Smooth muscle cell (in vitro differentiated cells): ENCODE measurements at regions not wholly inside any gene's neighbourhood (a gene's known extent, or its start where the extent isn't known, plus 50 kb on each side); places are given as distances from the start of the nearest gene placed in this dataset.
A peak's percentile ranks its signal among the peaks of the same experiment; 100 is the strongest.

Experiments used
- DNase-seq: peaks from one replicate; lab custom pipeline; 2025; ENCODE audit not compliant: unreplicated experiment; lab: John Stamatoyannopoulos, UW
- H2AFZ ChIP-seq: fragments of 200-600 bp; sonication (generic); 2 replicates; pipeline ENCODE4 v1.6.0; 2016; ENCODE audit warnings: antibody characterized with exemption, low read depth, mild to moderate bottlenecking
- H3F3A ChIP-seq: fragments of 200-600 bp; sonication (generic); 2 replicates; pipeline ENCODE4 v1.6.0; 2017; ENCODE audit warnings: antibody characterized with exemption, low read depth
- H3K27ac ChIP-seq: fragments of 200-600 bp; sonication (generic); 2 replicates; pipeline ENCODE4 v1.5.1; 2016; ENCODE audit warnings: low read depth, mild to moderate bottlenecking
- H3K27me3 ChIP-seq: fragments of 200-600 bp; sonication (generic); 2 replicates; pipeline ENCODE4 v1.6.1; 2016; ENCODE audit warnings: low read depth, mild to moderate bottlenecking
- H3K36me3 ChIP-seq: fragments of 200-600 bp; sonication (generic); 2 replicates; pipeline ENCODE4 v1.5.1; 2016; ENCODE audit warnings: low read depth
- H3K4me1 ChIP-seq: fragments of 200-600 bp; sonication (generic); 2 replicates; pipeline ENCODE4 v1.5.1; 2016; ENCODE audit warnings: low read depth
- H3K4me2 ChIP-seq: fragments of 200-600 bp; sonication (generic); 2 replicates; pipeline ENCODE4 v1.6.0; 2016; ENCODE audit warnings: mild to moderate bottlenecking
- H3K4me3 ChIP-seq: fragments of 200-600 bp; sonication (generic); 2 replicates; pipeline ENCODE4 v1.5.1; 2016; ENCODE audit warnings: mild to moderate bottlenecking
- H3K79me2 ChIP-seq: fragments of 200-600 bp; sonication (generic); 2 replicates; pipeline ENCODE4 v1.6.0; 2016; ENCODE audit warnings: low read depth, mild to moderate bottlenecking
- H3K9ac ChIP-seq: fragments of 200-600 bp; sonication (generic); 2 replicates; pipeline ENCODE4 v1.6.0; 2016; ENCODE audit warnings: low read depth
- H3K9me3 ChIP-seq: fragments of 200-600 bp; sonication (generic); replicated peaks from 2 replicates; pipeline ENCODE4 v1.5.1; 2016; ENCODE audit warnings: low read depth
- H4K20me1 ChIP-seq: fragments of 200-600 bp; sonication (generic); 2 replicates; pipeline ENCODE4 v1.6.0; 2016; ENCODE audit warnings: low read depth
- WGBS: methylation state at CpG from one replicate; pipeline ENCODE4 v1.1.7; 2016; ENCODE audit warnings: low lambda C conversion rate; 5-methylcytosine and 5-hydroxymethylcytosine counted together
- TF ChIP-seq, protein P1 (sequence below): fragments of 200-600 bp; sonication (generic); IDR thresholded peaks from 2 replicates; pipeline ENCODE4 v1.5.1; 2017; ENCODE audit warnings: borderline replicate concordance, mild to moderate bottlenecking, antibody characterized with exemption; ENCODE audit not compliant: insufficient read depth, poor library complexity, severe bottlenecking

DNA sequence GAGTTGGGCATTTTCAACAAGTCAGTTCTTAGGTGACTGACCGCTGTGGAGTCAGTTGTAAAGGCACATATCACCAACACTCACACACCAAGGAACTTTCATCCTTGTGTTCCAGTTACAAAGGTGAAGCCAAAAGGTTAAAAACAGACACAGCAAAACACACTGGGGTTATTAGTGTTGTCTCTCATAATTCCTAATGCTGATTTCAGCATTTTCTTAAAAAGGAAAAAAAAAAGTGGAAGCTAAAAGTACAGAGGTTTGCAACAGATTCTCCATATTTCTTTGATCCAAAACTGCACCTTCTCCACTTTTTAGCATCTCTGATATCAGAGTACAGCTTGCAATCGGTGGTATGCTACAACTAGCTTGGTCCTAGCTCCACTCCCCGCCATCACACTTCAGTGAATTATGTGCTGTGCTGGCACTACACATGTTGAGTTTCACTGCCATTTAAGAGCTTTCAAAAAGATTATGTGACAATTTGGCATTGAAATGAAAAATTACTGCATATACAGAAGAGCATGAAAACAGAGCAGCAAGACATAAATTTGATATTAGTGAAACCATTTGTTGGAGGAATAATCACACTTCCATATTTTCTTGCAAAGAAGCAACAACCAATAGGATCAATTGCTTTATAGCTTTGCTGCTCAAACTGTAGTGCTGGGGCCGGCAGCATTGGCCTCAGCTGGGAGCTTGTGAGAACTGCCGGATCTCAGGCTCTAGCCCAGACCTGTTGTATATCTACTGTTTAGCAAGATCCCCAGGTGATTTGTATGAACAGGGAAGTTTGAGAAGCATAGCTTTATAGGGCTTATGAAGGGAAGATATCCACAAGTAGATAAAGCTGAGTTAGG, 62.3 kb upstream of the DAPL1 start:
- Histone ChIP-seq H2AFZ (no peak overlapping the region), H4K20me1 (no peaks in the 10 kb centered on the region), H3F3A (no peaks in the 10 kb centered on the region), H3K9ac (no peak overlapping the region), H3K79me2 (no peaks in the 10 kb centered on the region), H3K4me2 (peak overlapping the region; percentile 52), H3K36me3 (no peaks in the 10 kb centered on the region), H3K4me1 (no peaks in the 10 kb centered on the region), H3K4me3 (no peak overlapping the region), H3K27ac (peak overlapping the region; percentile 23), H3K27me3 (peaks cover 19% of the 10 kb centered on the region), H3K9me3 (no peaks in the 10 kb centered on the region)
- WGBS = 81% methylated on average over 5 of the region's 5 CpGs
- no peak for DNase-seq
- TF ChIP-seq, protein P1, sequence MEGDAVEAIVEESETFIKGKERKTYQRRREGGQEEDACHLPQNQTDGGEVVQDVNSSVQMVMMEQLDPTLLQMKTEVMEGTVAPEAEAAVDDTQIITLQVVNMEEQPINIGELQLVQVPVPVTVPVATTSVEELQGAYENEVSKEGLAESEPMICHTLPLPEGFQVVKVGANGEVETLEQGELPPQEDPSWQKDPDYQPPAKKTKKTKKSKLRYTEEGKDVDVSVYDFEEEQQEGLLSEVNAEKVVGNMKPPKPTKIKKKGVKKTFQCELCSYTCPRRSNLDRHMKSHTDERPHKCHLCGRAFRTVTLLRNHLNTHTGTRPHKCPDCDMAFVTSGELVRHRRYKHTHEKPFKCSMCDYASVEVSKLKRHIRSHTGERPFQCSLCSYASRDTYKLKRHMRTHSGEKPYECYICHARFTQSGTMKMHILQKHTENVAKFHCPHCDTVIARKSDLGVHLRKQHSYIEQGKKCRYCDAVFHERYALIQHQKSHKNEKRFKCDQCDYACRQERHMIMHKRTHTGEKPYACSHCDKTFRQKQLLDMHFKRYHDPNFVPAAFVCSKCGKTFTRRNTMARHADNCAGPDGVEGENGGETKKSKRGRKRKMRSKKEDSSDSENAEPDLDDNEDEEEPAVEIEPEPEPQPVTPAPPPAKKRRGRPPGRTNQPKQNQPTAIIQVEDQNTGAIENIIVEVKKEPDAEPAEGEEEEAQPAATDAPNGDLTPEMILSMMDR = no peak

GRCh38 chr2:158733430-158733755, 61.7 kb upstream of the DAPL1 start:
- Histone ChIP-seq H3K4me3 (no peak overlapping the region), H3K27me3 (peaks cover 19% of the 10 kb centered on the region), H3K4me1 (no peaks in the 10 kb centered on the region), H3K36me3 (no peaks in the 10 kb centered on the region), H3F3A (no peaks in the 10 kb centered on the region), H3K4me2 (peak overlapping the region; percentile 52), H4K20me1 (no peaks in the 10 kb centered on the region), H3K27ac (peak overlapping the region; percentile 23), H3K9me3 (no peaks in the 10 kb centered on the region), H2AFZ (no peak overlapping the region), H3K79me2 (no peaks in the 10 kb centered on the region), H3K9ac (no peak overlapping the region)
- WGBS = 39% methylated on average over 7 of the region's 7 CpGs
- TF ChIP-seq, protein P1 = no peak
- DNase-seq = no peak

DNA sequence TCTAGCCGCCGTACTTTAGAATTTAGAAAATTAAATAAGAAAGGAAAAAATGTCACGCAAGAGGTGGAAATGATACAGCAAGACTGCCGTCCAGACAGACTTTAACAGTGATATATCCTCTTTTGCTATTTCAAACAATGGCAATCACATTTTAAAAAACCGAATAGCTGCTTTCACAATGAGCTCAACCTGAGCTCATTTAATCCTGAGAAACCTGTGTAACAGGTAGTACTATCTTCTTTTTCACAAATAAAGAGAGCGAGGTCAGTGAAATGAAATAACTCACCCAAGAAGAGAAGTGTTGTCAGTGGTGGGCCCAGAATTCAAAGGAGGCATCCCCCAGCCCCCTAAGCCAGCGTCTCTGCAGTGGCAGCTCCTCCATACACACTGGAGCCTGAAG, 60.7 kb upstream of the DAPL1 start:
- Histone ChIP-seq H3K27ac (no peak overlapping the region), H3K4me3 (no peak overlapping the region), H3K36me3 (no peaks in the 10 kb centered on the region), H3K9me3 (no peaks in the 10 kb centered on the region), H3K4me1 (no peaks in the 10 kb centered on the region), H3K27me3 (peaks cover 19% of the 10 kb centered on the region), H3K9ac (no peak overlapping the region), H4K20me1 (no peaks in the 10 kb centered on the region), H2AFZ (no peak overlapping the region), H3K4me2 (no peak overlapping the region), H3F3A (no peaks in the 10 kb centered on the region), H3K79me2 (no peaks in the 10 kb centered on the region)
- WGBS = 75% methylated on average over 7 of the region's 7 CpGs
- TF ChIP-seq, protein P1 = no peak
- no peak for DNase-seq
